KBM-7 (cell line): ENCODE measurements at regions not wholly inside any gene's neighbourhood (a gene's known extent, or its start where the extent isn't known, plus 50 kb on each side); places are given as distances from the start of the nearest gene placed in this dataset.

ENCODE experiments used
- DNase-seq: peaks from one replicate; pipeline ENCODE4 v3.0.0-alpha.2; 2015
- in situ Hi-C: fragments of 300-500 bp; cut with MboI; formaldehyde crosslinking; loops from 2 replicates; pipeline ENCODE4 v1.14.3; 2020; ENCODE audit warnings: low sequenced_read_pairs, low pct_unique_long_range_greater_than_20kb, mixed read lengths

GRCh38 chrX:38856670-38857265 is 55.5 kb downstream of the MID1IP1 start:
- in situ Hi-C loops = no loop called here
- no peak for DNase-seq

- no peak for DNase-seq
- in situ Hi-C loops = no loop called here
Observed at GRCh38 chrX:38857736-38858523, 56.7 kb downstream of the MID1IP1 start.

DNA sequence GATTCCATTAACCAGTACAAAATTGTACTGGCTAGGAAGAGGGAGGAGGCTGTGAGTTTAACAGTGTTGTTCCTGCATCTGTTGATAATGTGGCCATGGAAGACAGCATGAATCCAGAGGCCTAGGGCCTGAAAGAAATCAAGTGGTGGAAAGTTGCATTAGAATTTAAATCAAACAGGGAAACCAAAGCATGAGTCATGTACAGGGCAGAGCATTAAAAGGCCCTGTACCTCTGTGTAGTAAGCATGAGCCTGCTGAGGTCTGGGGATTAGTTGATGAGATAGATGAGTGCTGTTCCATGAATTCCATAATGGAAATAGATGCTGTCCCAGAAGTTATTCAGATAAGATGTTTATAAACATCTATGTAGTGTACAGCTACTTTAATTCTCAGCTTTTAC is 58.3 kb downstream of the MID1IP1 start:
- DNase-seq = no peak
- in situ Hi-C loops = no loop called here

DNA sequence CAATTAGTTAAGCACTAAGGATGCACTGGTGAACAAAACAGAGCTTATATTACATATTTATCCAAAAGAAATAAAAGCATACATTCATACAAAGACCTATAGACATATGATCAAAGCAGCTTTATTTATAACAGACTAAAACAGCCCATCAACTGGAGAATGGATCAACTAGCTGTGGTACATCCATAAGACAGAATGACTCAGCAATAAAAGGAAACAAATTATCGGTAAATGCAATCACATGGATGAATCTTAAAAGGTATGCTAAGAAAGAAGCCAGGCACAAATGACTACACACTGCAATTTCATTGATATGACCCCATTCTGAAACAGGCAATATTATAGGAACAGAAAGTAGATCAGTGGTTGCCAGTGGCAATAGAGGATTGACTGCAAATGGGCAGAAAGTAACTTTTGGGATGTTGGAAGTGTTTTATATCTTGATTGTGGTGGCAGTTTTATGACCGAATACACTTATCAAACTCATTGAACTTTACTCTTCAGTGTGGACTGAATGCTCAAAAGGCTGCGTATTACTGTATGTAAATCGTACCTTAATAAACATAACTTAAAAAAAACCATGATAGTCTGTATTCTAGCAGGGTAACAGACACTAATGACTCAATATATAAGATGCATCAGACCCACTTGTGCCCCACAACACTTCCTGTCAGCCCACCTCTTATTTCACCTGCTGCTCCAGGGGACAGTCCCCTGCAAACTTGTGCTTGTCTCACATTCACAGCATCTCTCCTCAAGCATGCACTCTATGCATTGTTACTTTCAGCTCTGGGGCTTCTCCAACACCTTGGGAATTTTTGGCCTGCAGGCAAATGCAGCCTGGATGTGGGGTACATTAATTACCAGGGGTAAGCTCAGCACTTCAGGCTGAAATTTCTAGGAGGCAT is 59.1 kb downstream of the MID1IP1 start:
- in situ Hi-C loops = no loop called here
- no peak for DNase-seq

DNA sequence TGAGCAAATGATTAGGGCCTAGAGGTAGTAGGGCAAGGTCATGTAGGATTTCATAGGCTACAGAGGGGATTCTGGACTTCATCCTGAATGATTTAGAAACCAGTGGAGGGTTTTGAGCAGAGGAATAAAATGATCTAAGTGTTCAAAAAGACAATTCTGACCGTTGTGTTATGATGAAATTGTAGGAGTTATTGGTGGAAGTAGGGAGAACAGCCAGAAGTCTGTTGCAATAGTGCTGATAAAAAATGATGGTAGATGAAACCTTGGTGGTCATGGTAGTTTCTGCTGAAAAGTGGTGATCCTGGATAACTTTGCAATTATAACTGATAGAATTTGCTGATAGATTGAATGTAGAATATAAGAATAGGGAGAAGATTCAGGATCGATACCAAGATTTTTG is 60.2 kb downstream of the MID1IP1 start:
- in situ Hi-C loops = no loop called here
- DNase-seq = no peak

- in situ Hi-C loops = no loop called here
- DNase-seq = no peak
Observed at GRCh38 chrX:38862100-38862499, 60.8 kb downstream of the MID1IP1 start.

DNA sequence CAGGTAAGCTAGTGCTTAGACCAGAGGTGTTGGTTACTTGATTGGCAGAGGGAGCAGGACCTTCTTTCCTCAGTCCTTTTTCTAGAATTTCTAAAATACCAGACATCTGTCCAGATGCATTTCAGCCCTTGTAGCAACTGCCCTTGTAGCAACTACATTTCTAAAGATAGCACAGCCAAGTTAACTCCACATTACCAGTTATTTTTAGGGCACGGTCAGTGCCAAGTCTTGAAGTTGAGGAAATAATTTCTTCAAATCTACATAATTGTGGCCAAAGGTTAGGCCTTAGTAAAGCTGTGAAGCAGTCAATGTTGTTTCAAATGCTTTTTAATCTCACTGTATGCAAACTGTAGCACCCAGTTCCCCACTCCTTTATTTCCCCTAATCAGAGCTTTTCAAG is 62.9 kb downstream of the MID1IP1 start:
- no peak for DNase-seq
- in situ Hi-C loops = no loop called here

DNA sequence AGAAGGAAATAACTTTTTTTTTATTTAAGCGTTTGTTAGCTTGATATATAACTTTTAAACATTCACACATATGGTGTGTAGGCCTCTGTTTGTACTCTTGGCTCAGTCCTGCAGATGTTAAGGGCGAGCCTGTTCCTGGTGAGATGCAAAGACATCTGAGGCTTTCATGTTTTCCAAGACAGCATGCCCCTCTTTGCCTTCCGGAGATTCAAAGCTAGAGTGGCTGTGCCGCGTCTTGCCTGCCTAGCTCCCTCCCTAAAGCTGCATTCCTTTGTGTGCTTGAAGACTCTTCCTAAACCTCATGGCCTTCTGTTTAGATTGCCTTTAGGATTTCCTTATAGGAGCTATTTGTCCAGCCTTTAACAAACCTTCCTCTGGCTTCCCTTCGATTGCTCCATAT is 67.1 kb downstream of the MID1IP1 start:
- in situ Hi-C loops = no loop called here
- no peak for DNase-seq

- peak; percentile 51 for DNase-seq
- in situ Hi-C loops = no loop called here
Observed at GRCh38 chrX:38868941-38869401, 67.7 kb downstream of the MID1IP1 start.

DNA sequence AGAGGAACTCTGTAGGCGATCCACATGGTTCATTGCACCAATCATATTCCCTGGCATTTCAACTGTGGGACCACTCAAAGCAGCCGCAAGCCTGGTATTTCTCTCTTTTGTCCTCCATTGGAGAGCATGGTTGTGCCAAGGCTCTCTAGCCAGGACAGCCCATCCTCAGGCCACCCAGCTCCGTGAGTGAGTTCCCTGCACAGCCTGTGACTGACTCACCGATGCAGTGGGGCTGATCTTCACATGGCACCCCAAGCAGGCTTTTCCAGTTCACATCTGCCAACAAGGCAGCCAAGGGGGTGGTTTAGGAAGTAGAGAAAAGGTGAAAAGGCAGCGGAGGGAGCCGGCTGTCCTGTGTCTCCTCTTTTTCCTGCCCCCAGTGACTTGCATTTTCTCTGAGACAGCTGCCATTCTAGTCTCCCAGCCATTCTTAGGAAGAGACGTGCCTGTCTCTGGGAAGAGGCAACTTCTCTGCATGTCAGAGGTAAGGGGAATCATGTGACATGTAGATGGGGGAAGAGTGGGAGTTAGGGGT is 69.2 kb downstream of the MID1IP1 start:
- in situ Hi-C loops = no loop called here
- DNase-seq = no peak

DNA sequence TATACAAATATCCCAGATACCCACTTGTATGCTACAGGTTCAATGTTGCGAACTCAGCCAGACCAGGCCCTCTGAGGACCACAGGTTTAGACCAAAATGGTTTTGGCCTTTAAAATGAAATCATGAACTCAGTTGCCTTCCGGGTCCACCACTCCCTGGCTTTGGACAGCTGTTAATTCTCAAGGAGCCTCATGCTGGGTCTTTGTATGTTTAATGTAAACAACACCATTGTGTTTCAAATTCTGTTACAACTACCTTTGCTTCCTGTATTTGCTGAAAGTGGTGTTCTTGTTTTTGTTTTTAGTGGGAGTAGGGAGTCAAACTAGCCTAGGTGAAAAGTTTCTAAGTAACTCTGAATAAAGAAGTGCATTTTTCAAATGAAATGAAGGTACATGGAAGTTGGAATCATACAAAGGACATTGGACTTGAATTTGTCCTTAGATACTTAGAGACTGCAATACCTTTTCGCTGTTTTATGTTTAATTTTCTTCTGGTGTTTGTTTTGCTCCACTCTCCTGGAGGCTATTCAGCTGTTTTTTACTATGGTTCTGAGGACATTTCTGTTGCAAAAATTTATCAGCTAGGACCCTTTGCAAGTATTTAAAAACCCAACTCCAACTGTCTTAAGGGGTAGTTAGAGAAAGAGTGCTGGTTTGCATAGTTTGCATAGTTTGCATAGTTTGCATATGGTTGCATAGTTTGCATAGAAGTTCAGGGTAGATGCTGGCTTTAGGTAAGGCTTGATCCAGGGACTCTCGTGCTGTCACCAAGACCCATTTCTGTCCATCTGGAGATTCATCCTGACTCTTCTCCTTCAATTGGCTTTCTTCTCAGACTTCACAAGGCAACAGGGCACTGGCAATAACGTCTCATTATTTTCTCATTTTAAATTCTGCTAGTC is 70.1 kb downstream of the MID1IP1 start:
- DNase-seq = no peak
- in situ Hi-C loops = no loop called here

DNA sequence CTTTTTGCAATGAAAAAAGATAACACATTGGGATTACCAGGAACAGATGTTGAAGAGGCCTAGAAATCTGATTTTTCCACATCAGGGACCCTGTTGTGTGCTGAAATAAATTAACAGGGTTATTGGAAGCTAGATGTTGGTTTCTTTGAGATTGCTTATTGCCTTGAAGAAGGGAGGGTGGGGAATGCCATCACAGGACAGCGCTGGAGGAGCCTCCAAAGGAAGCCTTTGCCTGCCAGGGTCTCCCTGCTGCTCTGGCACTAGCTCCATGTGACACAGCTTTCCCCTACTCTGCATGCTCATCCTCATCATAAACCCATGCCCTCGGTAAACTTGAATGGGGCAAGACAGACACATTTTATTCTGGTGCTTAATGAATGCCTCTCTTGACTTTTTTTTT is 76.1 kb downstream of the MID1IP1 start:
- in situ Hi-C loops = no loop called here
- no peak for DNase-seq

- in situ Hi-C loops = no loop called here
- DNase-seq = no peak
Observed at GRCh38 chrX:38878641-38879340, 77.5 kb downstream of the MID1IP1 start.

DNA sequence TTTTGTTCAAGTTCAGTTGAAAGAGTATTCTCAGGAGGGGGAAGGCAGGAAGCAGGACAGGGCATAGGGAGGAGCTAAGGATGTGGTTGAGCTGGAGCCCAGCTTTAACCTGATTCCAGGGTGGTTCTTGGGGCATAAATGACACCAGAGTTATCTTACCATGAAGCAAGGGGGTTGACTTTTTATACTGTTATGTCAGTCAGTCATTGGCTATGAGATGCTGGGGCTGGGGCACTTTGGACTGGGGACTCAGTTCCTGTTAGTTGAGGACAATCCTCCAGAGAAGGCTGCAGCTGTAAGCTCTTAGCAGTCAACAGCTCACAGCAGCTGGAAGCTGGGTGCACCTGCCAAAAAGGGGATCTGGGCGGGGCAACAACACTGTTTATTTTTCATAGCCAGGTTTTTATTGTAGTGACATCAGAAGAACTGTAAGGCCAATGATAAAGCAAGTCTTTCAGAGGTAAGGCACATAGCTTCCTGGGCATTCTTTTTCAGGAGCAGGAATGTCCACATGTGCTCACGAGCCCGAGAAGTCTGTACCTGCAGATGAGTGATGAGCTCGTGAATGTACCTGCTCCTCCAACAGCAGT is 78.5 kb downstream of the MID1IP1 start:
- in situ Hi-C loops = no loop called here
- peak; percentile 82 for DNase-seq

DNA sequence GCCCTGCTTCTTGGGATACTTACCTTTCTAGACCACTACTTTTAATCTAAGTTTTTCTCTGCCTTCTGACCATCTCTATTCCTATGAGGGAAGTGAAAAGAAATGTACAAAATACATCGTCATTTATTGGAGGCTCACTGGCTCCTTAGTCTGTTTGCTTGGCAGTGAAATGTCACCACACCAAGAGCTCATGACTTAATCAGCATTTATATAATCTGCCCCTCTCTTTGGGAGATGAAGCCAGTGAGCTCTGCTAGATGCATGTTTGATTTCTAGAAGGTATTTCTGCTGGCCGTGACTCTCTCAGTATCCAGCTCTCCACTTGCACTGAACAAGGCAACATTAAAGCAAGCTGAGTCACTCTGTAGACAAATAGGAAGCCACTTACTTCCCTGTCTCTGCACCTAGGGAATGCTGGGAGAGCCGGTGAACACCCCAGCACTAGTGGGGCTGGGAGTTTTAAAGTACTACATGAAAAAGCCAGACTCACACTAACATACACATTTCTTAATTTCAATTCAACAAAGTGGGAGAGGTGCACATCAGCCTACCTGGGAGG is 79.1 kb downstream of the MID1IP1 start:
- in situ Hi-C loops = no loop called here
- peak; percentile 44 for DNase-seq

DNA sequence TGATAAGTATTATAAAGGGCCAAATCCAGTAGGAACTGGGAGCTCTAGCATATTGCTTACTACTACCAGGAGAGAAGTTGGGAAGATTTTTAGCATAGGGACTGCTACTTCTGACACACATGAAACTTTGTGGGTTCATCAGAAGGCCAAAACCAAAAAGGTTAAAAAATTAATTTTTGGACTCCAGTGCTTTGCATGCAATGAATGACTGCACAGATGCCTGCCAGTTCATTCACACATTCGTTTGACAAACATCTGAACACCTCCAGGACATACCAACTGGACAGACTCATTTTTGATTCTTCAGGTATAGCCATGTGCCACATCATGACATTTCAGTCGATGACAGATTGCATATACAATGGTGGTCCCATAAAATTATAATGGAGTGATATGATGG is 79.8 kb downstream of the MID1IP1 start:
- in situ Hi-C loops = no loop called here
- DNase-seq = no peak

- in situ Hi-C loops = no loop called here
- peak; percentile 65 for DNase-seq
Observed at GRCh38 chrX:38881727-38882126, 80.5 kb downstream of the MID1IP1 start.
